ENCODE measurements at regions not wholly inside any gene's neighbourhood (a gene's known extent, or its start where the extent isn't known, plus 50 kb on each side); places are given as distances from the start of the nearest gene placed in this dataset.
"Not testable (repeated sequence)": the region's sequence is repeated elsewhere in the genome, so short reads cannot be mapped to it uniquely, and the experiment has no call there.

DNA sequence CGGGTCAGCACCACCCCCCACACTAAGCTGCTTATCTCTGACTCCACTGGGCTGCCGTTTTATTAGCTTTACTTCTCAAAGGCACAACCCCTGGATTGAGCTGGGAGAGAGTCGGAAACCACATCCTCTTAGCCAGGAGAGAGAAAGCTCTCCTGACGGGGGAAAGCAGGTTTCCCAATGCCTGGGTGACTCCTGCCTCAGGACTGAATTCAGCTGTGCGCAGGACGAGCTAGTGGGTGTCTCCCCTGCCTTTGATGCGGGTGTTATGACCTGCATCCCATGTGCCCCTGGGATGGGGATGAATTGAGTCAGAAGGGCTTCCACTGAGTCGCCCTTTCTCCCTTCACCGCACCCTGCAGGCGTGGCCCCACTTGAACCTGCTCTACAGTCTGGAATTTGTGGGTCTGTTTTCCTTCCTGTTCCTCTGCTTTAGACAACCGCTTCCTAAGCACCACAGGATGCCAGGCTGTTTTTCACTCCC lies 819.2 kb upstream of the EEF2KMT start:
- no peak for TF ChIP-seq POLR2A (IDR thresholded peaks at IDR 0.05)
- TF ChIP-seq, protein P1, sequence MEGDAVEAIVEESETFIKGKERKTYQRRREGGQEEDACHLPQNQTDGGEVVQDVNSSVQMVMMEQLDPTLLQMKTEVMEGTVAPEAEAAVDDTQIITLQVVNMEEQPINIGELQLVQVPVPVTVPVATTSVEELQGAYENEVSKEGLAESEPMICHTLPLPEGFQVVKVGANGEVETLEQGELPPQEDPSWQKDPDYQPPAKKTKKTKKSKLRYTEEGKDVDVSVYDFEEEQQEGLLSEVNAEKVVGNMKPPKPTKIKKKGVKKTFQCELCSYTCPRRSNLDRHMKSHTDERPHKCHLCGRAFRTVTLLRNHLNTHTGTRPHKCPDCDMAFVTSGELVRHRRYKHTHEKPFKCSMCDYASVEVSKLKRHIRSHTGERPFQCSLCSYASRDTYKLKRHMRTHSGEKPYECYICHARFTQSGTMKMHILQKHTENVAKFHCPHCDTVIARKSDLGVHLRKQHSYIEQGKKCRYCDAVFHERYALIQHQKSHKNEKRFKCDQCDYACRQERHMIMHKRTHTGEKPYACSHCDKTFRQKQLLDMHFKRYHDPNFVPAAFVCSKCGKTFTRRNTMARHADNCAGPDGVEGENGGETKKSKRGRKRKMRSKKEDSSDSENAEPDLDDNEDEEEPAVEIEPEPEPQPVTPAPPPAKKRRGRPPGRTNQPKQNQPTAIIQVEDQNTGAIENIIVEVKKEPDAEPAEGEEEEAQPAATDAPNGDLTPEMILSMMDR (IDR thresholded peaks at IDR 0.05), result no peak
- TF ChIP-seq POLR2AphosphoS5 (IDR thresholded peaks at IDR 0.05), result no peak
- intact Hi-C loops (cut with DNase I), result no loop called here
- no peak for DNase-seq (ENCODE audit: low spot score)
- no peak overlapping the region for H3K27ac ChIP-seq
- no peaks in the 10 kb centered on the region for H3K4me1 ChIP-seq (replicated peaks)
- H3K36me3 ChIP-seq, result no peaks in the 10 kb centered on the region
- H3K4me3 ChIP-seq, result no peak overlapping the region
- no peaks in the 10 kb centered on the region for H3K27me3 ChIP-seq (replicated peaks; ENCODE audit: insufficient read depth)
- WGBS, result 11% methylated on average over 11 of the region's 11 CpGs
- H3K9me3 ChIP-seq, result no peaks in the 10 kb centered on the region

DNA sequence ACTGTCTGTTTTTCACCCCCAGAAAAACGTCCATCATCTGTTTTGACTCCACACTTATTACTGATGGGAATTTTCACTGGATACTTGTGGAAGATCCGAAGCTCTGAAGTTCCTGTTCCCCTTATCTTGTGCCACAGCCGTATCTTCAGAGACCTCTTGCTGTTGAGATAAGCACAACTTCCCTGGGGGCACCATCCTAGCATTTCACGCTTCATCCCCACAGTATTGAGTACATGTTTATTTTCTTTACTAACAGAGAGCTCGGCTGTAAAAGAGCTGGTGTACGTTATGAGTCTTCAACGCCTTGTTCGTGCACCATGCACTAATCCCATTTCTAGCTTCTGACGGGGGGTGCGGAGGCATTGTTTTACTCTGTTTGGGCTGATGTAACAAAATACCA lies 813.6 kb upstream of the EEF2KMT start:
- H3K9me3 ChIP-seq, result no peaks in the 10 kb centered on the region
- DNase-seq (ENCODE audit: low spot score), result no peak
- TF ChIP-seq POLR2AphosphoS5 (IDR thresholded peaks at IDR 0.05), result no peak
- TF ChIP-seq, protein P1 (IDR thresholded peaks at IDR 0.05), result no peak
- no peak for TF ChIP-seq POLR2A (IDR thresholded peaks at IDR 0.05)
- H3K36me3 ChIP-seq, result no peaks in the 10 kb centered on the region
- no peaks in the 10 kb centered on the region for H3K27me3 ChIP-seq (replicated peaks; ENCODE audit: insufficient read depth)
- no peaks in the 10 kb centered on the region for H3K4me1 ChIP-seq (replicated peaks)
- no peak overlapping the region for H3K27ac ChIP-seq
- WGBS, result 42% methylated on average over 10 of the region's 10 CpGs
- H3K4me3 ChIP-seq, result no peak overlapping the region
- intact Hi-C loops (cut with DNase I), result no loop called here

DNA sequence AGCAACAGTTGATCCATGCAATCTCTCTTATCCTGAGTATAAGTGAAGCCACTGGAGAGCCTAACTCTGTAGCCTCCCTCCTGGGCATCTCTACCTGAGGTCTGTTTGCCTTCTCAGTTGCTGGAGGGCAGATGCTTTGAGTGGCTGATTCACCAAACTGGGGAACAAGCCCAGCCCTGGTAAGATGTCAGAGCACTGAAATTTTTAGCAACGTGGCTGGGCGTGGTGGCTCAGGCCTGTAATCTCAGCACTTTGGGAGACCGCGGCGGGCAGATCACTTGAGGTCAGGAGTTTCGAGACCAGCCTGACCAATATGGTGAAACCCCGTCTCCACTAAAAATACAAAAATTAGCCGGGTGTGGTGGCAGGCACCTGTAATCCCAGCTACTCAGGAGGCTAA lies 812.0 kb upstream of the EEF2KMT start:
- H3K4me1 ChIP-seq (replicated peaks); intact Hi-C loops (cut with DNase I); H3K27me3 ChIP-seq (replicated peaks; ENCODE audit: insufficient read depth); H3K27ac ChIP-seq; H3K36me3 ChIP-seq; DNase-seq (ENCODE audit: low spot score); H3K4me3 ChIP-seq; H3K9me3 ChIP-seq: not testable (repeated sequence)
- WGBS, result 96% methylated on average over 8 of the region's 8 CpGs

DNA sequence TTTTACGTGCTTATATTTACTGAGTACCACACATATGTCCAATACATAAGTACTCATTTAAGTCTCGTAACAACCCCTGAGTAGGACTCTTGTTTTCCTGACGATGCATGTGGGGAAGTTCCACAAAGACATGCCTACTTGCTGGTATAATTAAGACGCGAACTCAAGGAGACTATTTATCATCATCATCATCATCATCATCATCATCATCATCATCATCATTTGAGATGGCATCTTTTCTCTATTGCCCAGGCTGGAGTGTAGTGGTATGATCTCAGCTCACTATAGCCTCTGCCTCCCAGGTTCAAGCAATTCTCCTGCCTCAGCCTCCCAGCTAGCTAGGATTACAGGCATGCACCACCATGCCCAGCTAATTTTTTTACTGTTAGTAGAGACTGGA lies 809.9 kb upstream of the EEF2KMT start:
- no peak for DNase-seq (ENCODE audit: low spot score)
- H3K9me3 ChIP-seq, result no peaks in the 10 kb centered on the region
- no peak overlapping the region for H3K27ac ChIP-seq
- H3K36me3 ChIP-seq, result no peaks in the 10 kb centered on the region
- no peak overlapping the region for H3K4me3 ChIP-seq
- intact Hi-C loops (cut with DNase I), result no loop called here
- WGBS, result 95% methylated on average over 5 of the region's 5 CpGs
- H3K27me3 ChIP-seq (replicated peaks; ENCODE audit: insufficient read depth), result no peaks in the 10 kb centered on the region
- TF ChIP-seq POLR2A (IDR thresholded peaks at IDR 0.05) (no peak), POLR2AphosphoS5 (IDR thresholded peaks at IDR 0.05) (no peak)
- TF ChIP-seq, protein P1 (IDR thresholded peaks at IDR 0.05), result no peak
- H3K4me1 ChIP-seq (replicated peaks), result no peaks in the 10 kb centered on the region

DNA sequence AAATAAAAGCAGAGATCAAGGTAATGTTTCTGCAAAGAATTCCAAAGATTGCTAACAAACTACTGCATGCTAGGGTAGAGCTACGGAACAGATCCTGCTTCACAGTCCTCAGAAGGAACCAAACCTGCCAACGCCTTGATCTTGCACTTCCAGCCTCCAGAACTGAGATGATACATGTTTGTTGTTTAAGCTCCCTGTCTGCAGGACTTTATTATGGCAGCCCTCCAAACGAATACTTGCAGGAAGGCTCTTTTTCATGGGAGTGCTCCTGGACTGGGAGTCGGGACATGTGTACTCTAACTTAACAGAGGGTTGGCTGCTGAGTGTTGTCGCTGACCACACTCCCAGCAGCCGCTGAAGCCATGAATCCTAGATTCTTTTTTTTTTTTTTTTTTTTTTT lies 808.8 kb upstream of the EEF2KMT start:
- DNase-seq (ENCODE audit: low spot score), result no peak
- no peaks in the 10 kb centered on the region for H3K27me3 ChIP-seq (replicated peaks; ENCODE audit: insufficient read depth)
- H3K4me1 ChIP-seq (replicated peaks), result no peaks in the 10 kb centered on the region
- TF ChIP-seq, protein P1 (IDR thresholded peaks at IDR 0.05), result no peak
- TF ChIP-seq POLR2A (IDR thresholded peaks at IDR 0.05) (no peak), POLR2AphosphoS5 (IDR thresholded peaks at IDR 0.05) (no peak)
- H3K9me3 ChIP-seq, result no peaks in the 10 kb centered on the region
- no peak overlapping the region for H3K4me3 ChIP-seq
- no peak overlapping the region for H3K27ac ChIP-seq
- no peaks in the 10 kb centered on the region for H3K36me3 ChIP-seq
- WGBS, result 85% methylated on average over 6 of the region's 6 CpGs
- intact Hi-C loops (cut with DNase I), result no loop called here
